GM19468 (cell line): ENCODE measurements at regions not wholly inside any gene's neighbourhood (a gene's known extent, or its start where the extent isn't known, plus 50 kb on each side); places are given as distances from the start of the nearest gene placed in this dataset.
A peak's percentile ranks its signal among the peaks of the same experiment; 100 is the strongest.

Experiments
- ATAC-seq: cut with Tn5 transposase; IDR thresholded peaks from one replicate; pipeline ENCODE4 v1.9.1; 2021; ENCODE audit warnings: mild to moderate bottlenecking, moderate library complexity, moderate number of reproducible peaks; ENCODE audit not compliant: unreplicated experiment; ENCODE audit errors: extremely low read depth

GRCh38 chr2:12289120-12289802, 427.5 kb upstream of the TRIB2 start:
- ATAC-seq = no peak

- no peak for ATAC-seq
Measured at GRCh38 chr2:12291303-12291702, 425.4 kb upstream of the TRIB2 start.

- ATAC-seq = peak; percentile 75
Measured at GRCh38 chr2:12293874-12294273, 422.9 kb upstream of the TRIB2 start.

DNA sequence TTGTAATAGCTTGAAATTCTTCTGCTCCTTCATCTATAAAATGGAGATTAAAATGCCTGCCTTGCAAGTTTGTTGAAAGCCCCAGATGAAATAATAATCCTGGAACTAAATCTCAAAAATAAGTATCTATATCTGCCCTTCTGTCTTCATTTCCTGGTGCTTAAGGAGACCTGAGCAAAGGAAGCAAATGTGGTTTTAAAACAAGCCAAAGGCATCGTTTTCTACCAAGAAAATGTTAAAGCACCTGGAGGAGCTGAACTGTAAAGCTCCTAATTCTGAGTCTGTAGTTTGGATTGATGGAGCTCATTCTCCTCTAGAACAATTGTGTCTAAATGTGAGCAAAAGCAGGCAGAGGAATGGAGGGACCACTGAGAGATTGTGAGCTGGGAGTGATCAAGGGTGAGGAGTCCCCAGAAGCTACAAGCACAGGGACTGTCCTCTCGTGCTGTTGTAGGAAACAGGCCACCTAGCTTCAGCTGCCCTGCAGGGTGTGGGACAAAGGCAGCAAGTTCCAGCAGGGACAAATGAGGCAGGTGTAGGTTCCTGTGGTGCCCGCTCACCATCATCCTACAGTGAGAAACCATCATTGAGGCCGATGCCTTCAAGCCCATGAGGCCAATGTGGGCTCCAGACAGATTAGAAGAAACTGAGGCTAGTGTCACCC, 420.7 kb upstream of the TRIB2 start:
- ATAC-seq = no peak

GRCh38 chr2:12296915-12297314, 419.8 kb upstream of the TRIB2 start:
- no peak for ATAC-seq

DNA sequence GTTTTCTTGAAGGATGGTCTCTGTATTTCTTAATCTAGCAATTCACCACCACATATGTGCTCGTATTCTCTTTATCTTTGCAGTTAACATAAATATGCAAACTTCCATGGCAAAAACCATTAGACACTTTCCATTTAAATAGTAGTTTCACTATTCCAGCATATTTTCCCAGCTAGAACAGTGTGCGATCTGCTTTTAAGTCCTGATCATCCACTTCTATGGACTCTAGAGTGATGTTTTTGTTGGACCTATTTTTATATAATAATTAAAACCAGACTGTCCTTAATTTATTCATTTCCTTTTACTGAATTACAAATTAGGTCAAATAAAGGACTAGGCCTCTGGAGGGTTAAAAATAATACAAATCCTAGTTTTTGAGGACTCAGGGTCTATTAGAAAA, 418.4 kb upstream of the TRIB2 start:
- no peak for ATAC-seq

GRCh38 chr2:12299431-12299830, 417.3 kb upstream of the TRIB2 start:
- ATAC-seq = no peak

GRCh38 chr2:12300019-12300602, 416.6 kb upstream of the TRIB2 start:
- no peak for ATAC-seq

- ATAC-seq = no peak
Measured at GRCh38 chr2:12300927-12301326, 415.8 kb upstream of the TRIB2 start.

GRCh38 chr2:12302140-12302539, 414.6 kb upstream of the TRIB2 start:
- no peak for ATAC-seq

DNA sequence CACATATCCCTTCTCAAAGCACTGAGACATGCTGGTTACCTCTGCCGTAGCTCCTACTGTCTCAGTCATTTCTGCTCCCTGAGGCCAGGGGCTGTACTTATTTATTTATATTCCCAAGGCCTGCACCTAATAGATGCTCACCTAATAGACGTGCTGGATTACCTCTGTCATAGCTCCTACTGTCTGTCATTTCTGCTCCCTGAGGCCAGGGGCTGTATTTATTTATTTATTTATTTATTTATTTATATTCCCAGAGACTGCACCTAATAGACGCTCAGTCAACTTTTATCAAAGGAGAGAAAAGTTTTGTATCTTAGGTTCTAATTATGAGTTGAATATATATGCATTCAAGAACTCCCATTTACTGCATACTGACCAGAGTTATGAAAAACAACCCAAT, 414.0 kb upstream of the TRIB2 start:
- no peak for ATAC-seq

GRCh38 chr2:12303181-12304030, 413.3 kb upstream of the TRIB2 start:
- no peak for ATAC-seq

DNA sequence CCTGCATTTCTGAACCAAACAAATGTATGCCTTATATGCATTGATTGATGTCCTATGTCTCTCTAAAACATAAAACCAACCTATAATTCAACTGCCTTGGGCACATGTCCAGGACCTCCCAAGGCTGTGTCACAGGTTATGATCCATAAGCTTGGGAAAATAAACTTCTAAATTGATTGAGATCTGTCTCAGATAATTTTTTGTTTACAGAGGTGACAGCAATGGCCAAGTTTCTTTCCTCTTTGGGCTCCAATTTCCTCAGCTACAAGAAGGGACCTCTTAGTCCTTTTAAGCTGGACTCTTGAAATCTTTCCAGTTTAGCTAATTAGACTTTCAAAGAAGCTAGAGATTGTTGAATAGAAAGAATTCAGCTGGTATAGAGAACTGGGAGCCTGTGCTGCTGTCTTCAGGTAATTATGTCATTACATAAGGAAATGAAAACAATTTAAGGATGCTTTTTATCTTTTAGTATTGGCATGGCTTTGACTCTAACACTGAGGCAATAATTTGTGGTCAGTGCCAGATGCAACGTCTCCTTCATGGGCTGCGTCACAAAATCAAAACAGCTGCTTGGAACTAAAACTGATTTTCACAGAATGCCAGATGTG, 412.1 kb upstream of the TRIB2 start:
- no peak for ATAC-seq

GRCh38 chr2:12305931-12306330, 410.8 kb upstream of the TRIB2 start:
- no peak for ATAC-seq

GRCh38 chr2:12310399-12310798, 406.3 kb upstream of the TRIB2 start:
- no peak for ATAC-seq

DNA sequence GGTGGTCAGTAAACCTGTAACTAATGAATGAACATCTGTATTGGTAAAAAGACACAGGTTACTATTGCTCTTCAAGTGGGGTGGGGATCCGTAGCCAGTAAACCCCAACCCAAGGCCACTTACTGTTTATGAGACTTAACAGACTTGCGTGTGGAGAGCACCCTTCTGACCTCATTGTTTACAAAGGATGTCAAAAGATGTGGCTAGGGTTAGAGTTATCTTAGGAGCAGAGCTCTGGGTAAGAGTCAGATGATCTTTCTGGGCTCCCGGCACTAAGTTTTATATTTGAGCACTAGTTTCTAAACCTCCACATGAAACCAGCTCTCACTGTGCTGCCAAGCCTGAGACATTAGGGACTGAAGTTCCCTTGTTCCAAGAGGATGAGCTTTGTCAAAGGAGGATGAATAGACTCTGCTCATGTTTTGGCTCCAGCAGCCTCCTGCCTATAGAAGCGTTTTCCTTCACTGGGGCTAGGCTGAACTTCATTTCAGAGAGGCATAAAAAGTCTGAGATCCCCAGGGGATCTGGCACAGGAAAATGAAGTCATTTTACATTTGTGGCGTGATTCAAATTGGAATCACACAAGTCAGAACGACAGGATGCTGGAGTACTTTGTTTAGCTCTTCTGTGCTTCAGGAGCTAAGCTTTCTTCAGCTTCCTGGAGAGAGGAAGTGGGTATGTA, 403.1 kb upstream of the TRIB2 start:
- ATAC-seq = no peak

- no peak for ATAC-seq
Measured at GRCh38 chr2:12314127-12314760, 402.5 kb upstream of the TRIB2 start.

DNA sequence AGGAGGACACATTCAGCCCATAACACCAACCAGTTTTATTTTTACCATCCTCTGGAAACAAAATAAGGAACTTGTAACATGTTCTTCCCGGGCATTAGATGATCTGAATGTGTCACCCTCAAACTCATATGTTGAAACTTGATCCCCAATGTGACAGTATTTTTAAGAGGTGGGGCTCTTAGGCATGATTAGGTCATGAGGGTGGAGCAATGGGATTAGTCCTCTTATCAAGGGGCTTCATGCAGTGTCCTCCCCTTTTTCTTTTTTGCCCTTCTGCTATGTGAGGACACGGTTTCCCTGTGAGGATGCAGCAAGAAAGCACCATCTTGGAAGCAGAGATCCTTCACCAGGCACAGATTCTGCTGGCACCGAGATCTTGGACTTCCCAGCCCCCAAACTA, 401.5 kb upstream of the TRIB2 start:
- no peak for ATAC-seq

GRCh38 chr2:12316476-12316875, 400.3 kb upstream of the TRIB2 start:
- ATAC-seq = no peak
